Left kidney (tissue), 1 donor: ENCODE measurements at regions not wholly inside any gene's neighbourhood (a gene's known extent, or its start where the extent isn't known, plus 50 kb on each side); places are given as distances from the start of the nearest gene placed in this dataset.

Source experiments
- DNase-seq: peaks from one replicate; pipeline ENCODE4 v3.0.0-alpha.2; 2013

GRCh38 chr10:43970018-43970698 lies 321.5 kb upstream of the ZNF32 start:
- DNase-seq = no peak

- no peak for DNase-seq
Measured at GRCh38 chr10:43969506-43969905, 320.8 kb upstream of the ZNF32 start.

GRCh38 chr10:43968961-43969360 lies 320.3 kb upstream of the ZNF32 start:
- DNase-seq = no peak

GRCh38 chr10:43968076-43968475 lies 319.4 kb upstream of the ZNF32 start:
- DNase-seq = no peak

GRCh38 chr10:43966571-43966965 lies 317.9 kb upstream of the ZNF32 start:
- no peak for DNase-seq

- no peak for DNase-seq
Measured at GRCh38 chr10:43965918-43966570, 317.4 kb upstream of the ZNF32 start.

GRCh38 chr10:43965033-43965917 lies 316.6 kb upstream of the ZNF32 start:
- no peak for DNase-seq

- no peak for DNase-seq
Measured at GRCh38 chr10:43964486-43964885, 315.8 kb upstream of the ZNF32 start.

GRCh38 chr10:43963793-43964425 lies 315.2 kb upstream of the ZNF32 start:
- no peak for DNase-seq

GRCh38 chr10:43963379-43963778 lies 314.7 kb upstream of the ZNF32 start:
- no peak for DNase-seq

- peak; percentile 61 for DNase-seq
Measured at GRCh38 chr10:43962346-43963191, 313.9 kb upstream of the ZNF32 start.

GRCh38 chr10:43961523-43962345 lies 313.1 kb upstream of the ZNF32 start:
- no peak for DNase-seq

GRCh38 chr10:43960981-43961380 lies 312.3 kb upstream of the ZNF32 start:
- no peak for DNase-seq

- DNase-seq = no peak
Measured at GRCh38 chr10:43960477-43960876, 311.8 kb upstream of the ZNF32 start.

GRCh38 chr10:43960135-43960415 lies 311.4 kb upstream of the ZNF32 start:
- DNase-seq = no peak

- no peak for DNase-seq
Measured at GRCh38 chr10:43959364-43960134, 310.9 kb upstream of the ZNF32 start.

- DNase-seq = no peak
Measured at GRCh38 chr10:43958964-43959363, 310.3 kb upstream of the ZNF32 start.

- DNase-seq = no peak
Measured at GRCh38 chr10:43958071-43958432, 309.4 kb upstream of the ZNF32 start.

- no peak for DNase-seq
Measured at GRCh38 chr10:43957267-43958070, 308.8 kb upstream of the ZNF32 start.
